Stimulated activated memory B cell treated with anti-CD40 and anti-IgM and Interleukin-4, amounts not matched to agents 10 μg/mL and 1 μg/mL and 100 μg/mL, for 72 hours (primary cell): ENCODE measurements at regions not wholly inside any gene's neighbourhood (a gene's known extent, or its start where the extent isn't known, plus 50 kb on each side); places are given as distances from the start of the nearest gene placed in this dataset.
A peak's percentile ranks its signal among the peaks of the same experiment; 100 is the strongest.

Experiments
- ATAC-seq: fragments of 150-1000 bp; cut with Tn5 transposase; 2 replicates; pipeline ENCODE4 v1.10.0; 2021
- H3K27ac Mint-ChIP-seq: one replicate; pipeline ENCODE4 v1.8.0; 2022; ENCODE audit warnings: mild to moderate bottlenecking, mixed read lengths
- H3K27me3 Mint-ChIP-seq: one replicate; pipeline ENCODE4 v1.8.0; 2022; ENCODE audit warnings: mixed read lengths
- H3K36me3 Mint-ChIP-seq: one replicate; pipeline ENCODE4 v1.8.0; 2022; ENCODE audit warnings: mixed read lengths
- H3K4me1 Mint-ChIP-seq: one replicate; pipeline ENCODE4 v1.8.0; 2022; ENCODE audit warnings: mixed read lengths
- H3K4me3 Mint-ChIP-seq: one replicate; pipeline ENCODE4 v1.8.0; 2022; ENCODE audit warnings: mild to moderate bottlenecking, moderate library complexity, mixed read lengths
- H3K9me3 Mint-ChIP-seq: one replicate; pipeline ENCODE4 v1.8.0; 2022; ENCODE audit warnings: mixed read lengths

DNA sequence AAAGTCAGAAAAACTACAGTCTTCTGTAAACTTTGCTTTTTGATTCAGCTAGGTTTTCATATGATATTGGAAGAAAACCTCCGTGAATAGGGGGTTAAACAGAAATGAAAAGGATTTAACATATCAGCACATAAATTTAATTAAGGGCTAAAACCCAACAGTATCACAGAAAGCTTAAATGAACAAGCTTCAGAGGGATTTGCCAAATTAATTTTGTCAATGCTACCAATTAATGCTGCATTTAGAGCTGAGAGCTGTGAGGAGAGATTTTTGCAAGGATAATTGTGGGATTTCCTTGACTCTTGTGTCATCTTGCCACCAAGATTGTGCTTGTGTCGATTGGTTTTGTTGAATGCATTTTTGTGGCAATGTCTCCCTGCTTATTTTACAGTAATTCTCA, 379.9 kb downstream of the CD109 start:
- no peaks in the 10 kb centered on the region for H3K36me3 Mint-ChIP-seq
- H3K4me1 Mint-ChIP-seq, result no peaks in the 10 kb centered on the region
- no peak overlapping the region for H3K4me3 Mint-ChIP-seq
- H3K27me3 Mint-ChIP-seq, result no peaks in the 10 kb centered on the region
- no peak overlapping the region for H3K27ac Mint-ChIP-seq
- no peak for ATAC-seq
- H3K9me3 Mint-ChIP-seq, result no peaks in the 10 kb centered on the region

DNA sequence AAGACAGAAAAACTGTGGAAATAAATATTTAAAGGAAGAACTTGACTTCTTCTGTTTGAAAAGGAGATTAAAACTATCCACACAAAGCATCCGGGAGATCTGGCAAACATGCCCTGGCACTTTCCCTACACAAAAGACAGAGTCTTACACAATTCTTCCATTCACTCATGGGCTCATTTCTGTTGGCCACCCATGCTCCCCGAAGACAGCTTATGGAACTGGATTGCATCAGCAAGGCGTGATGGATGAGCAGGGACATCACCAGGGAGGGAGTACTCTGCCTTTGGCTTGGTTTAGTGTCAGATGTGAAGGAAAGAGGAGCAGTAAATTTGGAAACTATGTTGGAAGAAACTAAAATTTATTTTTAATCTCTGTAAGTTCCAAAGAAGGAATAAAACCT, 379.3 kb downstream of the CD109 start:
- Mint-ChIP-seq H3K27ac (no peak overlapping the region), H3K4me3 (no peak overlapping the region), H3K27me3 (no peaks in the 10 kb centered on the region), H3K4me1 (no peaks in the 10 kb centered on the region), H3K36me3 (no peaks in the 10 kb centered on the region), H3K9me3 (no peaks in the 10 kb centered on the region)
- no peak for ATAC-seq

- no peak for ATAC-seq
- Mint-ChIP-seq H3K36me3 (no peaks in the 10 kb centered on the region), H3K27ac (no peak overlapping the region), H3K27me3 (no peaks in the 10 kb centered on the region), H3K4me3 (no peak overlapping the region), H3K4me1 (no peaks in the 10 kb centered on the region), H3K9me3 (no peaks in the 10 kb centered on the region)
Measured at GRCh38 chr6:74074645-74075044, 378.6 kb downstream of the CD109 start.

GRCh38 chr6:74073999-74074398, 378.0 kb downstream of the CD109 start:
- Mint-ChIP-seq H3K36me3 (no peaks in the 10 kb centered on the region), H3K9me3 (no peaks in the 10 kb centered on the region), H3K27me3 (no peaks in the 10 kb centered on the region), H3K27ac (no peak overlapping the region), H3K4me3 (no peak overlapping the region), H3K4me1 (no peaks in the 10 kb centered on the region)
- ATAC-seq, result peak; percentile 52

- H3K36me3 Mint-ChIP-seq, result no peaks in the 10 kb centered on the region
- no peaks in the 10 kb centered on the region for H3K27me3 Mint-ChIP-seq
- H3K9me3 Mint-ChIP-seq, result no peaks in the 10 kb centered on the region
- H3K4me1 Mint-ChIP-seq, result no peaks in the 10 kb centered on the region
- H3K27ac Mint-ChIP-seq, result no peak overlapping the region
- ATAC-seq, result no peak
- no peak overlapping the region for H3K4me3 Mint-ChIP-seq
Measured at GRCh38 chr6:74073429-74073828, 377.4 kb downstream of the CD109 start.

- Mint-ChIP-seq H3K27ac (no peak overlapping the region), H3K9me3 (peaks cover 3% of the 10 kb centered on the region), H3K4me3 (no peak overlapping the region), H3K27me3 (no peaks in the 10 kb centered on the region), H3K36me3 (no peaks in the 10 kb centered on the region), H3K4me1 (no peaks in the 10 kb centered on the region)
- no peak for ATAC-seq
Measured at GRCh38 chr6:74071214-74071613, 375.2 kb downstream of the CD109 start.

- Mint-ChIP-seq H3K4me1 (no peaks in the 10 kb centered on the region), H3K4me3 (no peak overlapping the region), H3K9me3 (peaks cover 3% of the 10 kb centered on the region), H3K36me3 (no peaks in the 10 kb centered on the region), H3K27me3 (no peaks in the 10 kb centered on the region), H3K27ac (no peak overlapping the region)
- ATAC-seq, result no peak
Measured at GRCh38 chr6:74070711-74071110, 374.7 kb downstream of the CD109 start.

GRCh38 chr6:74070091-74070490, 374.1 kb downstream of the CD109 start:
- Mint-ChIP-seq H3K4me3 (no peak overlapping the region), H3K36me3 (no peaks in the 10 kb centered on the region), H3K4me1 (no peaks in the 10 kb centered on the region), H3K9me3 (peaks cover 3% of the 10 kb centered on the region), H3K27ac (no peak overlapping the region), H3K27me3 (no peaks in the 10 kb centered on the region)
- no peak for ATAC-seq

DNA sequence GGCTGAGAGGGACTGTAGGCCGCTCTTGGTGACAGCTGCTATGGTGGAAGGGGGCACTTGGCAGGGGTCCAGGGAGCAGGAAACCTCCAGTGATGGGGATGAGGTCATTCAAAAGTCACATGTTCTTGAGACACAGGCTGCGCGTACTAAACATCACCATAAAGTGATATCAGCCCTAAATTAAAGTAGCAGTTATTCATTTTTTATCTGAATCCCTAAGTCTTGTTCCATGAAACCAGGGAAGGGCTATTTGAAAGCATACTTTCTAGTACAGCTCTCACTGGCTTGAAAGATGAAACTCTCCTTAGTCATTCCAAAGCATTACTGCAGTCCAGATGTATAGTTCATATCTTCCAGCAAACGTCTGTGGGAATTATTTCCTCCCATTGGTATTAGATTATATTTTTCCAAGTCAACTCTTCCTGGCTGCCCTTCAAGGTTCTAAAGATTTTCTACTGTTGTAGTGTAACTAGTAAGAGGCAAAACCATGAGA, 373.1 kb downstream of the CD109 start:
- no peak overlapping the region for H3K4me3 Mint-ChIP-seq
- no peaks in the 10 kb centered on the region for H3K36me3 Mint-ChIP-seq
- H3K27ac Mint-ChIP-seq, result no peak overlapping the region
- H3K4me1 Mint-ChIP-seq, result no peaks in the 10 kb centered on the region
- no peaks in the 10 kb centered on the region for H3K27me3 Mint-ChIP-seq
- peaks cover 3% of the 10 kb centered on the region for H3K9me3 Mint-ChIP-seq
- ATAC-seq, result no peak

- no peak overlapping the region for H3K27ac Mint-ChIP-seq
- no peaks in the 10 kb centered on the region for H3K36me3 Mint-ChIP-seq
- no peak for ATAC-seq
- no peaks in the 10 kb centered on the region for H3K4me1 Mint-ChIP-seq
- H3K27me3 Mint-ChIP-seq, result no peaks in the 10 kb centered on the region
- H3K4me3 Mint-ChIP-seq, result no peak overlapping the region
- peaks cover 3% of the 10 kb centered on the region for H3K9me3 Mint-ChIP-seq
Measured at GRCh38 chr6:74066168-74066871, 370.3 kb downstream of the CD109 start.

GRCh38 chr6:74065705-74066104, 369.7 kb downstream of the CD109 start:
- peaks cover 3% of the 10 kb centered on the region for H3K9me3 Mint-ChIP-seq
- no peaks in the 10 kb centered on the region for H3K4me1 Mint-ChIP-seq
- no peak overlapping the region for H3K4me3 Mint-ChIP-seq
- no peak overlapping the region for H3K27ac Mint-ChIP-seq
- H3K27me3 Mint-ChIP-seq, result no peaks in the 10 kb centered on the region
- no peaks in the 10 kb centered on the region for H3K36me3 Mint-ChIP-seq
- ATAC-seq, result no peak

- Mint-ChIP-seq H3K36me3 (no peaks in the 10 kb centered on the region), H3K4me3 (no peak overlapping the region), H3K4me1 (no peaks in the 10 kb centered on the region), H3K9me3 (peaks cover 3% of the 10 kb centered on the region), H3K27ac (no peak overlapping the region), H3K27me3 (no peaks in the 10 kb centered on the region)
- ATAC-seq, result no peak
Measured at GRCh38 chr6:74063391-74063790, 367.4 kb downstream of the CD109 start.

DNA sequence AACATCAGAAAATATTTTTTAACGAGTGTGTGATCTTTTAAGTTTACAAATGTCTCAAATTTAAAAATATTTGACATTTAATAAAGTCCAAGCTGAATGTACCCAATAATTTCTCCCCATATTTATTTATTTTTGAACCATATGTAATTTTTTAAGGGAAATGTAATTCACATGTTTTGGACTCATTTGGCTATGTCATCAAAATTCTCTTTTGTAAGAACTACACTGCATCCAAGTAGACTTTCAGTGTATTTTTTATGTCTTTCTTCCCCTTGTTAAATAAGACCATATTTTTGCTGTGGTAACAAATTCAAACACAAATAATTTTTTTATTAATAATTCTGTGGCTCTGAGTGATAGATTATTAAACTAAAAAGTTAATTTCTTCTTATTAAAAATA, 365.2 kb downstream of the CD109 start:
- Mint-ChIP-seq H3K4me3 (no peak overlapping the region), H3K4me1 (no peaks in the 10 kb centered on the region), H3K9me3 (no peaks in the 10 kb centered on the region), H3K36me3 (no peaks in the 10 kb centered on the region), H3K27ac (no peak overlapping the region), H3K27me3 (no peaks in the 10 kb centered on the region)
- ATAC-seq, result no peak

GRCh38 chr6:74060354-74060753, 364.4 kb downstream of the CD109 start:
- no peak for ATAC-seq
- no peaks in the 10 kb centered on the region for H3K9me3 Mint-ChIP-seq
- no peaks in the 10 kb centered on the region for H3K4me1 Mint-ChIP-seq
- H3K4me3 Mint-ChIP-seq, result no peak overlapping the region
- no peaks in the 10 kb centered on the region for H3K27me3 Mint-ChIP-seq
- H3K27ac Mint-ChIP-seq, result no peak overlapping the region
- H3K36me3 Mint-ChIP-seq, result no peaks in the 10 kb centered on the region

DNA sequence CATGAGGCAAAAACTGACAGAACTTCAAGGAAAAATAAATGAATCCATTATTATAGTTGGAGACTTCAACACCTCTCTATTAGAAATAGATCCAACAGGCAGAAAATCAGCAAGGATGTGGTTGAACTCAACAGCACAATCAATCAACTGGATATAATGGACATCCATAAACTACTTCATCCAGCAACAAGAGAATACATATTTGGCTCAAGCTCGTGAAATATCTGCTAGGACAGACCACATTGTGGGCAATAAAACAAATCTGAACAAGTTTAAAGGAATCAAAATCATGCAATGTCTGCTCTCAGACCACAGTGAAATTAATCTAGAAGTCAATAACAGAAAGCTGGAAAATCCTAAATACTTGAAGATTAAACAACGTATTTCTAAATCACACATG, 362.6 kb downstream of the CD109 start:
- Mint-ChIP-seq H3K27me3 (no peaks in the 10 kb centered on the region), H3K27ac (no peak overlapping the region), H3K4me3 (no peak overlapping the region), H3K36me3 (no peaks in the 10 kb centered on the region), H3K9me3 (no peaks in the 10 kb centered on the region), H3K4me1 (no peaks in the 10 kb centered on the region)
- ATAC-seq, result no peak

GRCh38 chr6:74057326-74057725, 361.3 kb downstream of the CD109 start:
- H3K4me3 Mint-ChIP-seq, result no peak overlapping the region
- H3K9me3 Mint-ChIP-seq, result no peaks in the 10 kb centered on the region
- ATAC-seq, result no peak
- H3K27me3 Mint-ChIP-seq, result no peaks in the 10 kb centered on the region
- H3K36me3 Mint-ChIP-seq, result no peaks in the 10 kb centered on the region
- H3K4me1 Mint-ChIP-seq, result no peaks in the 10 kb centered on the region
- no peak overlapping the region for H3K27ac Mint-ChIP-seq

- Mint-ChIP-seq H3K27me3 (no peaks in the 10 kb centered on the region), H3K4me1 (no peaks in the 10 kb centered on the region), H3K27ac (no peak overlapping the region), H3K4me3 (no peak overlapping the region), H3K9me3 (peaks cover 3% of the 10 kb centered on the region), H3K36me3 (no peaks in the 10 kb centered on the region)
- no peak for ATAC-seq
Measured at GRCh38 chr6:74054190-74054589, 358.2 kb downstream of the CD109 start.
